Epithelial cell of proximal tubule (primary cell): ENCODE measurements at regions not wholly inside any gene's neighbourhood (a gene's known extent, or its start where the extent isn't known, plus 50 kb on each side); places are given as distances from the start of the nearest gene placed in this dataset.
"Not testable (repeated sequence)": the region's sequence is repeated elsewhere in the genome, so short reads cannot be mapped to it uniquely, and the experiment has no call there.

Source experiments
- DNase-seq: peaks from one replicate; pipeline ENCODE4 v3.0.0-alpha.2; 2011; ENCODE audit warnings: low read depth
- H3K4me3 ChIP-seq: 2 replicates; pipeline ENCODE4 v1.5.1; 2011; ENCODE audit warnings: low read depth, mild to moderate bottlenecking, low read length
- CTCF ChIP-seq: conservative IDR thresholded peaks from 2 replicates; pipeline ENCODE4 v1.5.1; 2012; ENCODE audit warnings: low read depth, mild to moderate bottlenecking, low read length

GRCh38 chr4:184281231-184282139 lies 63.8 kb upstream of the ENPP6 start:
- no peak for DNase-seq
- no peak overlapping the region for H3K4me3 ChIP-seq
- no peak for TF ChIP-seq CTCF

- no peak overlapping the region for H3K4me3 ChIP-seq
- DNase-seq = no peak
- TF ChIP-seq CTCF = no peak
Measured at GRCh38 chr4:184280591-184281071, 63.0 kb upstream of the ENPP6 start.

GRCh38 chr4:184280137-184280536 lies 62.5 kb upstream of the ENPP6 start:
- TF ChIP-seq CTCF = no peak
- no peak overlapping the region for H3K4me3 ChIP-seq
- DNase-seq = no peak

- DNase-seq = no peak
- no peak for TF ChIP-seq CTCF
Measured at GRCh38 chr4:184279496-184280061, 61.9 kb upstream of the ENPP6 start.

GRCh38 chr4:184277769-184278168 lies 60.1 kb upstream of the ENPP6 start:
- not testable (repeated sequence) for DNase-seq, H3K4me3 ChIP-seq

More at GRCh38 chr4:184279496-184280061, 61.9 kb upstream of the ENPP6 start:
- H3K4me3 ChIP-seq = no peak overlapping the region

- H3K4me3 ChIP-seq, DNase-seq: not testable (repeated sequence)
Measured at GRCh38 chr4:184277010-184277409, 59.3 kb upstream of the ENPP6 start.

GRCh38 chr4:184276346-184276745 lies 58.7 kb upstream of the ENPP6 start:
- not testable (repeated sequence) for H3K4me3 ChIP-seq, DNase-seq

GRCh38 chr4:184275766-184276165 lies 58.1 kb upstream of the ENPP6 start:
- no peak for TF ChIP-seq CTCF
- no peak for DNase-seq
- H3K4me3 ChIP-seq = no peak overlapping the region
